AG04450 (cell line): ENCODE measurements at regions not wholly inside any gene's neighbourhood (a gene's known extent, or its start where the extent isn't known, plus 50 kb on each side); places are given as distances from the start of the nearest gene placed in this dataset.

Experiments used
- CTCF ChIA-PET: fragments of 300-600, 350-600 bp; formaldehyde crosslinking; extraction: SDS; loops from one replicate; lab custom pipeline; 2022; ENCODE audit warnings: antibody characterized with exemption, inconsistent platforms; lab: Charles Lee
- POLR2A ChIA-PET: fragments of 350-600 bp; formaldehyde crosslinking; extraction: SDS; loops from one replicate; lab custom pipeline; 2021; ENCODE audit warnings: antibody characterized with exemption, inconsistent platforms; lab: Yijun Ruan, JAX
- DNase-seq: peaks from one replicate; pipeline ENCODE4 v3.0.0-alpha.2; 2011; ENCODE audit warnings: low read depth, low spot score
- H3K27ac ChIP-seq: one replicate; pipeline ENCODE4 v1.5.1; 2012; ENCODE audit warnings: low read depth, low read length, control low read depth
- H3K27me3 ChIP-seq: one replicate; pipeline ENCODE4 v1.6.0; 2012; ENCODE audit warnings: low read length; ENCODE audit not compliant: control insufficient read depth, insufficient read depth
- H3K4me3 ChIP-seq: 2 replicates; pipeline ENCODE4 v1.5.1; 2011; ENCODE audit warnings: mild to moderate bottlenecking, low read depth, low read length, control low read depth
- H3K9me3 ChIP-seq: 2 replicates; pipeline ENCODE4 v1.5.1; 2012; ENCODE audit warnings: low read length; ENCODE audit not compliant: control insufficient read depth, insufficient read depth
- CTCF ChIP-seq: IDR thresholded peaks from 2 replicates; pipeline ENCODE4 v1.5.1; 2011; ENCODE audit warnings: low read depth, low read length, control low read depth, inconsistent platforms

GRCh38 chr14:101029668-101030290, 126.3 kb upstream of the RTL1 start:
- ChIA-PET POLR2A (no interaction called here), CTCF (no interaction called here)
- no peak for TF ChIP-seq CTCF
- Histone ChIP-seq H3K27me3 (no peaks in the 10 kb centered on the region), H3K27ac (no peak overlapping the region), H3K4me3 (no peak overlapping the region), H3K9me3 (peaks cover 2% of the 10 kb centered on the region; the same call in 1 of the 2 replicates)
- no peak for DNase-seq

GRCh38 chr14:101030586-101030985, 127.1 kb upstream of the RTL1 start:
- Histone ChIP-seq H3K4me3 (no peak overlapping the region), H3K27ac (no peak overlapping the region), H3K9me3 (peaks cover 2% of the 10 kb centered on the region; the same call in 1 of the 2 replicates), H3K27me3 (no peaks in the 10 kb centered on the region)
- no peak for TF ChIP-seq CTCF
- POLR2A ChIA-PET, result no interaction called here
- CTCF ChIA-PET, result no interaction called here
- no peak for DNase-seq

- H3K4me3 ChIP-seq, result no peak overlapping the region
- H3K27ac ChIP-seq, result no peak overlapping the region
- ChIA-PET CTCF (no interaction called here), POLR2A (no interaction called here)
- DNase-seq, result no peak
- no peak for TF ChIP-seq CTCF
- no peaks in the 10 kb centered on the region for H3K27me3 ChIP-seq
- peaks cover 2% of the 10 kb centered on the region; the same call in 1 of the 2 replicates for H3K9me3 ChIP-seq
These were observed 127.7 kb upstream of the RTL1 start for GRCh38 chr14:101031186-101031585.

- peaks cover 2% of the 10 kb centered on the region; the same call in 1 of the 2 replicates for H3K9me3 ChIP-seq
- no peak overlapping the region for H3K27ac ChIP-seq
- ChIA-PET CTCF (no interaction called here), POLR2A (no interaction called here)
- no peak for TF ChIP-seq CTCF
- no peak overlapping the region for H3K4me3 ChIP-seq
- no peaks in the 10 kb centered on the region for H3K27me3 ChIP-seq
- no peak for DNase-seq
These were observed 128.2 kb upstream of the RTL1 start for GRCh38 chr14:101031721-101032120.

GRCh38 chr14:101032433-101032832, 128.9 kb upstream of the RTL1 start:
- no peak for TF ChIP-seq CTCF
- Histone ChIP-seq H3K4me3 (no peak overlapping the region), H3K27me3 (no peaks in the 10 kb centered on the region), H3K27ac (no peak overlapping the region), H3K9me3 (peaks cover 2% of the 10 kb centered on the region; the same call in 1 of the 2 replicates)
- ChIA-PET POLR2A (no interaction called here), CTCF (interaction anchor here (0.6 kb wide), 1 partner anchor 202 kb away, joined by 3 read pairs; no protein-coding TSS in a partner anchor)
- no peak for DNase-seq
